ENCODE measurements at regions not wholly inside any gene's neighbourhood (a gene's known extent, or its start where the extent isn't known, plus 50 kb on each side); places are given as distances from the start of the nearest gene placed in this dataset.

DNA sequence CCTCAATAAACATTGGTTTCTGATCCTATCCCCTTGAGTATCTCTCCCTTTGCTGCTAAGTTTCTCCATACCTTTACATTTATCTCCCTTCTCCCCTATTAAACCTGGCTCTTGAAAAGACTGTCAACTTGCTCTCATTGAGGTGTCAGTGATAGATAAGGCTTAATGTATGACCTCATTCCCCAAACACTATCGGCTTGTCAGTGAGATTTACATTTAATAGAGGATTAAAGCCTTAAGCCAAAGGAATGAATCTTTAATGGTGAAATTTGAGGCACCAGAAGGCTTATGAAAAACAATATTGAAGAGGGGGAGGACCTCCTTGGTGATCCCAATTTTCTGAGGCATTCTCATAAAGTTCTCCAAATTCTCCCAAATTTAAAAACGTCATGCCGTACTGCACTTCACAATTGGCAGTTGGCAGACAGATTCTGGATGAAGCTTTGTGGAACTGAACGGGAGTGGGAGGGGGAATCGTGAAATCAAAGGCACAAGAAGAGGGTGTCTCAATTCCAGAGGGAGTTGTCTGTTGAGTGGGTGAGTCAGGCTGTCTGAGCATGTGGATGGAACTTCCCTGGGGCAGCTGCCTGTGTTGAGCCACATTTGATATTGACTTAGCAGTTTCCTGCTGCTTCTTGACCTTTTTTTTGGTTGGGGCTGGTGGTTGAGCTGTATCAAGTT is 478.8 kb downstream of the NPIPA7 start:
- TF ChIP-seq, protein P1, sequence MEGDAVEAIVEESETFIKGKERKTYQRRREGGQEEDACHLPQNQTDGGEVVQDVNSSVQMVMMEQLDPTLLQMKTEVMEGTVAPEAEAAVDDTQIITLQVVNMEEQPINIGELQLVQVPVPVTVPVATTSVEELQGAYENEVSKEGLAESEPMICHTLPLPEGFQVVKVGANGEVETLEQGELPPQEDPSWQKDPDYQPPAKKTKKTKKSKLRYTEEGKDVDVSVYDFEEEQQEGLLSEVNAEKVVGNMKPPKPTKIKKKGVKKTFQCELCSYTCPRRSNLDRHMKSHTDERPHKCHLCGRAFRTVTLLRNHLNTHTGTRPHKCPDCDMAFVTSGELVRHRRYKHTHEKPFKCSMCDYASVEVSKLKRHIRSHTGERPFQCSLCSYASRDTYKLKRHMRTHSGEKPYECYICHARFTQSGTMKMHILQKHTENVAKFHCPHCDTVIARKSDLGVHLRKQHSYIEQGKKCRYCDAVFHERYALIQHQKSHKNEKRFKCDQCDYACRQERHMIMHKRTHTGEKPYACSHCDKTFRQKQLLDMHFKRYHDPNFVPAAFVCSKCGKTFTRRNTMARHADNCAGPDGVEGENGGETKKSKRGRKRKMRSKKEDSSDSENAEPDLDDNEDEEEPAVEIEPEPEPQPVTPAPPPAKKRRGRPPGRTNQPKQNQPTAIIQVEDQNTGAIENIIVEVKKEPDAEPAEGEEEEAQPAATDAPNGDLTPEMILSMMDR (IDR thresholded peaks at IDR 0.05), result no peak
- no peak for TF ChIP-seq ZFX (IDR thresholded peaks at IDR 0.05; ENCODE audit: borderline replicate concordance)
